ENCODE measurements at regions not wholly inside any gene's neighbourhood (a gene's known extent, or its start where the extent isn't known, plus 50 kb on each side); places are given as distances from the start of the nearest gene placed in this dataset.

DNA sequence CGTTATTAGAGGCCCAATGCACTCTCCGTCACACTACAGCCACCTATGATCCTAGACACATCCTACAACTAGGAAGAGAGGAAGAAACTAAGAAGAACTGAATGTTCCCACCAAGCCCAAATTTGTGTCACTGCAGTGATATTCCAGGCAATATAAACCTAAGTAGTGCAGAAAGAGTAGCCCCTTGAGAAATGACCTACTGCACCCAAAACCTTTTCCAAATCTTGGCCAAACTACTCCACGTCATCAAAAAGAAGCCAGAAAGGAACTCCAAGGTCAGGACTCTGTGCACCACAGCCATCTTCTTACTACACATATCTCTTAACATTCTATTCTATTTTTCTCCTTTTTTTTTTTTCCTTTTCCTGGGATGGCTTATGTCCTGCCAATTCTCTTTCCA lies 60.2 kb downstream of the ADAMTS1 start:
- DNase-seq, result no peak

DNA sequence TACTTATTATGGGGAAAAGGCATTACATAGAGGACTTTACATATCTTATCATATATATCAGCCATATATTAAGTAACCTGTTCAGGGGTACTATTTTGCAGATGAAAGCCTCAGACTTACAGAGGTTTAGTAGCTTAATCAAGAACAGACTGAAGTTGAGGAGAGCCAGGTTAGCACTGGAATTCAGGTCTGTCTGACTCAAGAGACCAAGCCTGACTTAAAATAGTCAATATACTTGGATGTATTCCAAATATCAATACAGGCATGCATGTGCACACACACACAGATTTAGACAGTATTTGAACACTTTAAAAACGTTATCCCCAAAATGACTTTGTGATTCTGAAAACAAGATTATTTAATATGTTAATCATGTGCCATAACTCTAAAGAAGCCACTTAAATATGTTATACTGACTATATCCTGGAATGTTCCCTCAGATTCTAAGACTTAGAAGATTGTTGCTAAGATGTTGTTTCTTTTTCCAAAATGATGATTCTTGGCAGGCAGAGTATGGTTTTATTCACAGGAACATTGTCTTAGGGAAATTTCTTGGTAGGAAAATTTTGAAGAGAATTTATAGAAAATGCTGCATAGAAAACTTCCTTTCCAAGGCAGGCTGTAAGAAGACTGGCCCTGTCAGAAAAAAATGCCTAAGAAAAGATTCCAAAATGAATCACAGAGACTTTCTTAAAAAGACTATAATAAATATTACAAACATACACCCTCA lies 61.6 kb downstream of the ADAMTS1 start:
- no peak for DNase-seq

- DNase-seq, result no peak
Observed at GRCh38 chr21:26782747-26783146, 62.5 kb downstream of the ADAMTS1 start.

GRCh38 chr21:26782331-26782730 lies 62.9 kb downstream of the ADAMTS1 start:
- no peak for DNase-seq

GRCh38 chr21:26781331-26781730 lies 63.9 kb downstream of the ADAMTS1 start:
- no peak for DNase-seq

- no peak for DNase-seq
Observed at GRCh38 chr21:26777166-26777565, 68.0 kb downstream of the ADAMTS1 start.

GRCh38 chr21:26776310-26777021 lies 68.7 kb downstream of the ADAMTS1 start:
- no peak for DNase-seq

GRCh38 chr21:26773058-26773457 lies 72.2 kb downstream of the ADAMTS1 start:
- no peak for DNase-seq

GRCh38 chr21:26769613-26770188 lies 75.5 kb downstream of the ADAMTS1 start:
- no peak for DNase-seq

DNA sequence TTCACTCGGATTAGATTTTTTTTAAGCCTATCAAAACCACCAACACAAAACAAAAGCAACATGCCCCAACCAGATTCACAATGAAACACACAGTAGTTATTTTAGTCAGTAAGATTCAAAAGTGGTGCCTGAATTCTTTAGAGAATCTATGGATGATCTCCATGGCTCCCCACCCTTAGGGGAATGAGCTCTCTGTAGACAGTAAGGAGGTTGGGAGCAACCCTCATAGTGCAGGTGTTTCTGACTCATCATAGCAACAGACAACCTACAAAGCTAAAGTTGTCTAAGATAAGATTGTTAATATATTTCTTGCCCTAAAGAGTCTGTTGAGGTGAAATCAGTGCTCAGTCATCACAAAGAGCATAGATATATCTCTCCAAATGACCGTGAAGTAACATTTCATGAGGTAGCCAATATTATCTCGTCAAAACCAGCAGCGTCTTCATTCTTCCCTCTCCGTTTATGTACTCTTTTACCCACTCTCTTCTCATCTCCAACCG lies 78.3 kb downstream of the ADAMTS1 start:
- DNase-seq, result no peak

DNA sequence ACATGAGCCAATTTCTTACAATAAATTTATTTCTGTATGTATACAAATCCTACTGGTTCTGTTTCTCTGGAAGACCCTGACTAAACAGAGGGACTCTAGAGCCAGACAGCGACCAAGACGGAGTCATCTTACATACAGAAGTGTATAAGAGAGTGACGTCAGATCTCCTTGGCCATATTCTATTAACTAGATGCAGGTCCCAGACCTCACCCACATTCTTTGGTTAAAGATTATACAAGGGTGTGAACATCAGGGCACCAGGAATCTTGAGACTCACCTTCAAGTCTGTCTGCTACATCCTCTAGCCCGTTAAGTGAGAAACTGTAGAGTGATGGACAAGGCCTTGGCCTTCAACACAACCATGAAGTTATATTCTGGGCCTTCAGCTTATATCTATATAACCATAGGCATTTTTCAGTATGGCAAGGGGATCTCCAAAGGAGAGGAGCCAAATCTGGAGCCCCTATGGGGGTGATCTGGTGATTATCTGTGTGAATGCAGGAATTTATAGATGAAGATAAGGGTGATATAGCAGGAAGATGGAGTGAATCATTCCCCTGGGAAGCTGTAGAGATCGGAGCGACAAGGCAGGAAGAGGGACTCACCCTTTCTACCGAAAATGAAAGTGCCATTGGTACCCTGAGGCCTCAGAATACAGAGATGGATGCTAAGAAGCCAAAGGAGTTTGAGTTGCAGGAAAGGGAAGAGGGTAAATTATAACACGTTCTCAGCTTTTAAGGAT lies 83.9 kb downstream of the ADAMTS1 start:
- DNase-seq, result no peak

- no peak for DNase-seq
Observed at GRCh38 chr21:26759731-26760130, 85.5 kb downstream of the ADAMTS1 start.

DNA sequence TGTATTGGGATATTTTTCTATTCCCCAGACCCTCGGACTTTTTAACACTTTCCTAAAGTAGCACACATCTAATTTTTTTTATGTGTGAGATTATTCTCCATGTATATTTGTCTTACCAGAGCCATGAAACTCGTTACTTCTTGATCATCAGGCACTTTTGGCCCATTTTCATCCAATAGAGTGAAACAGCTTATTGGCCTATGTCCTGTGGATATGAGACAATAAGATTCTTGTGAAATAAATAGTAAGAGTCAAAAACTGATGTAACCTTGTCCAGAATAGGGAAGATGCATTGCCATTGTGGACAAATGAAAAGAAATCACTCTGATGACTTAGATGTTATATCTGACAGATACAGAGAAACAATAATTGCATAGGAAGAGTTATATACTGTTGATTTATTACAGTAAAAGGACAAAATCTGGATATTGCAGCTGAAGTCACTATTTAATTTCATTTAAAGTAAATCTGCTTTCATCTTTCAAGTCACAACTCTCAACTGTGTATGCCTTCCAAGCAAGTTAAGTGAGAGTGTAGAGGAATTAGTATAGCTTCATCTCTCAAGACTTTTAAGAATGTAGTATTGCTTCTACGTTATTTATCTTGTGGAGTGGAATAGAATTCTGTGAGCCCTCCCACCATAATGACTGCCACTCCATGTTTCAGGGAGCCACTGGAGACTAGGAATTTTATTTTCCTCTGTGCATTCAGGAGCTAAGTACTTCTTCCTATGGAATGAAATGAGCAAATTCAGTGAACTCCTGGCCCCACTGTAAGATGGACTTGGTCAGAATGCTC lies 86.9 kb downstream of the ADAMTS1 start:
- no peak for DNase-seq

DNA sequence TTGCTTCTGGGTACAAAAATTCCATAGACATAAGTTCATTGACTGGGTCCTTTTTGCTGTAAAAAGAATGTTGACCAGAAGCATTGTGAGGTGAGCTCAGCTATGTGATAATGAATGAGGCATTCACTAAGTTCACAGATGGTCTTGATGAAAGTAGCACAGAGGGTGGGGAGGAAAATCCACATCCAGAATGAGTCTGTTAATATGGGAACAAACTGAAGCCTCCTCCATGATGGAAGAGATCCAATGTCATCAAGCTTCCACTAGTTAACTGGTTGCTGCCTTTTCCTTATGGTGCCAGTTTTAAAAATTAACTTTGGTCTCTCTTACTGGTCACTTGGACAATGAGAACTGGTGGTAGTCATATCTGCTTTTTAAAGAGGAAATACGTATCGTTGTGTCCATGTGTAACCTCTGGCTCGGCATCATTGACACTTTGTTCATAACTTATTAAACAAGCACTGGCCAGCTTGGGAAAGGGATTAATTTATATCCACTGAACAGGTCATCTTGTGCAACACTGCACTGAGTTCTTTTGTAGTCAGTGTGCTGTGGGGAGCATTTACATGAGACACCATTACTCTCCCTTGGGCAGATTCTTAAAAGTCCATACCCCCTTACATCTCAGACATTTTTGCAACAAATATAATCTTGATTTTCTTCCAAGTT lies 88.6 kb downstream of the ADAMTS1 start:
- no peak for DNase-seq

GRCh38 chr21:26754853-26755252 lies 90.4 kb downstream of the ADAMTS1 start:
- no peak for DNase-seq

DNA sequence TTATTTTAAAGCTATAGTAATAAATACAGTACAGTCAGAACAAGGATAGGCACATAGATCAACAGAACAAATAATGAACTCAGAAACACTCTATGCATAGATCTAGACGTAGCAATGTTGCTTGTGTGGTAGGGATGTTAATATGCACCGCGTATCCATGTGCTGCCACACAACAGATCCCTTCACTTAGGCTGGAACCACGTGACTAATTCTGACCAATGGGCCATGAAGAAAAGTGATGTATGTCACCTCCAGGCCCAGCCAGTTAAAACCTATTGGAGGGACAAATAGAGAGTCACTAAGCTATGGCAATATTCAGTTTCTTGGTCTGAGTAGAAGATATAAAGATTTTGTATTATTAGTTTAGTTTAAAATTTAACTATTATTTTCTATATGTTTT lies 91.4 kb downstream of the ADAMTS1 start:
- no peak for DNase-seq

DNA sequence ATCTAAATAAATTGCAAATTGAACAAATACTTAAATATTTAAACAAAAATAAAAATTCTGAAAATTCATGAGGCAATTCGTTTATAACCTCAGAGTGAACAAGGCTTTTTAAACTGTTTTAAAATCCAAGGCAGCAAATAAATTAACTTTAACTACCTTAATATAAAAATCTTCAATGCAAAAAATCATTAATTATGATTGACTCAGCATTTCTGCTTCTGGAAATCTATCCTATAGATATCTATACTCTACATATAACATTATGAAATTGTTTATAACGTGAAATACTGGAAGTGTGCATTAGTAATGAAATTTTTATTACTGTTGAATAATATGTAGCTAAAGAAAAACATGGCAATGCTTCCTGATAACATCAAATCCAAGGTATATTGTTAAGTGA lies 92.4 kb downstream of the ADAMTS1 start:
- DNase-seq, result no peak

DNA sequence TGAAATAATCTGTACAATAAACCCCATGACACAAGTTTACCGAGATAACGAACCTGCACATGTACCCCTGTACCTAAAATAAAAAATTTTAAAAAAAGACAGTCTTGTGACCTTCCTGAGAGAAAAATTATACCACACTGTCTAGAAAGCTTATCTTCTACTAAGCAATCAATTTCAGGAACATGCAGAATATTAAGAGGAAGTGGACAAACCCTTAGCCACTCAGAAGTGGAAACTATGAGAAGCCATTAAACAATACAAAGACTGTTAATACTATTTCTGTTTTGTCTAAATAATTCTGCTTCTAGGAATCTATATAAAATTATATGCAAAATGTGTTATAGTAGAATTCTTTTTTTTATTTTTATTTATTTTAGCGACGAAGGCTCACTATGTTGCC lies 93.9 kb downstream of the ADAMTS1 start:
- no peak for DNase-seq

- no peak for DNase-seq
Observed at GRCh38 chr21:26748066-26748465, 97.1 kb downstream of the ADAMTS1 start.

DNA sequence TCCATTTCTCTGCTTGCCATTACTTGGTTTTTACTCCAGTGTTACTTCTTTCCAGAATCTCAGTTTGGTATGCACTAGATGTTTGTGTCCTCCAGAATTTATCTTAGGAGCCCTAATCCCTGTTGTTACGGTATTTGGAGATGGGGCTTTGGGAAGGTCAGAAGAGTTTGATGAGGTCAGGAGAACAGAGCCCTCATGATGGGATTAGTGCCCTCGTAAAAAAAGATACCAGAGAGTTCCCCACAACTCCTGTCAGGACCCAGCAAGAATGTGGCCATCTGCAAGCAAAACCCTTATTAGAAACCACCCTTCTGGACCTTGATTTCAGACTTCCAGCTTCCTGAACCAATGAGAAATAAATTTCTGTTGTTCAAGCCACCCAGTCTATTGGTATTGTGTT lies 98.0 kb downstream of the ADAMTS1 start:
- no peak for DNase-seq

GRCh38 chr21:26743524-26743923 lies 101.7 kb downstream of the ADAMTS1 start:
- DNase-seq, result no peak

- no peak for DNase-seq
Observed at GRCh38 chr21:26739189-26739588, 106.0 kb downstream of the ADAMTS1 start.

Measured in activated CD4-positive, alpha-beta T cell treated with anti-CD3 and anti-CD28 coated beads, Interleukin-2, amount 50 U/mL, for 48 hours (primary cell).